Effector CD8-positive, alpha-beta T cell (primary cell): ENCODE measurements at regions not wholly inside any gene's neighbourhood (a gene's known extent, or its start where the extent isn't known, plus 50 kb on each side); places are given as distances from the start of the nearest gene placed in this dataset.
"Not testable (repeated sequence)": the region's sequence is repeated elsewhere in the genome, so short reads cannot be mapped to it uniquely, and the experiment has no call there.

Experiments
- DNase-seq: peaks from one replicate; lab custom pipeline; 2025; lab: John Stamatoyannopoulos, UW

- no peak for DNase-seq
These were observed 1446.4 kb upstream of the WWC1 start for GRCh38 chr5:166845044-166845443.

- no peak for DNase-seq
These were observed 1434.7 kb upstream of the WWC1 start for GRCh38 chr5:166856791-166857190.

GRCh38 chr5:166860426-166860825 is 1431.0 kb upstream of the WWC1 start:
- DNase-seq, result no peak

DNA sequence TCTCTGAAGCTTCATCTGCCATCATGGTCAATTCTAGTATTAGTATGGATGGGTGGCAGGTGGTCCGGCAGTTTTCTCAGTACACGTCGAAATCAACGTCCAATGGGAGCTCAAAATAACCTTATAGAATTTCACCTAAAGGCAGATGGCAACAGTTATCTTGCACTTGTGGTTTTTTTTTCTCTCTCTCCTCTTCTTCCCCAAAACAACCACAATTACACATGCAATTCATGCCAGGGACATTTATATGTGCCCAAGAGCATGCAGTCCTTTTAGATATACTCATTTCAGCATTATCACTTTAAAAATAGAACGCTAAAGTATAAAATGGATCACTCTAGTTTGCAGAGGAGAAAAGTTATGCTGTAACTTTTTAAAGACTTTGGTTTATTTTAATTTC is 1428.9 kb upstream of the WWC1 start:
- DNase-seq, result no peak

- DNase-seq, result no peak
These were observed 1426.2 kb upstream of the WWC1 start for GRCh38 chr5:166865206-166865605.

DNA sequence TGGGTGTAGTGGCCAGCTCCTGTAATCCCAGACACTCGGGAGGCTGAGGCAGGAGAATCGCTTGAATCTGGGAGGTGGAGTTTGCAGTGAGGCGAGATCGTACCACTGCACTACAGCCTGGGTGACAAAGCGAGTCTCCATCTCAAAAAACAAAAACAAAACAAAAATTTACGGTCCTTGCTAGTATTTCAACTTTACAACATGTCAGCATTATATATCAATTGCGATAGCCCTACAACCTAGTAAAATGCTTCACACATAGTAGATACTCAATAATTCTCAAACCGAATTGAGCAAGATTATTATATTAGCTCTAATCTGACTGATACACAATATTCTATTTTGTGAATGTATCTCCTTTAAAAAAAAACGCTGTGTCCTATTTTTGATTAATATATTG is 1411.0 kb upstream of the WWC1 start:
- no peak for DNase-seq

GRCh38 chr5:166881802-166882201 is 1409.6 kb upstream of the WWC1 start:
- DNase-seq, result no peak

DNA sequence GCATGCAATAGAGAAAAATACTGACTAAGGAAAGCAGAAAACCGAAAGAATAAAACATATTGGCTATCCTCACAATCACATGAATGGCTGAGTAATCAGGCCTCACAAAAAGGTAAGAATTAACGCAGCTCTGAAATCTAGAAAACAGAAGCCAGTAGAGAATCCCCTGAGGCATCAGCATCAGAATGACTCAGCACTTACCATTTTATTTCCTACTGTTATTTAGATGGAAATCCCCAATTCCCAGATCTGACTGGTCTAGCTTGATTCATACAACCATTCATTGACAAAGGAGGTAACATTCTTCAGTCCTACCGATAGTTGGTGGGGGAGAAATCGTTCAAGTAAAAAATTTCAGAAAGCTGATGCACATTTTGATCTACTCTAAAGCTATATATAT is 1408.4 kb upstream of the WWC1 start:
- DNase-seq, result no peak

- DNase-seq, result no peak
These were observed 1393.3 kb upstream of the WWC1 start for GRCh38 chr5:166898166-166898565.

- no peak for DNase-seq
These were observed 1392.1 kb upstream of the WWC1 start for GRCh38 chr5:166899343-166899742.

- no peak for DNase-seq
These were observed 1386.9 kb upstream of the WWC1 start for GRCh38 chr5:166904571-166904970.

DNA sequence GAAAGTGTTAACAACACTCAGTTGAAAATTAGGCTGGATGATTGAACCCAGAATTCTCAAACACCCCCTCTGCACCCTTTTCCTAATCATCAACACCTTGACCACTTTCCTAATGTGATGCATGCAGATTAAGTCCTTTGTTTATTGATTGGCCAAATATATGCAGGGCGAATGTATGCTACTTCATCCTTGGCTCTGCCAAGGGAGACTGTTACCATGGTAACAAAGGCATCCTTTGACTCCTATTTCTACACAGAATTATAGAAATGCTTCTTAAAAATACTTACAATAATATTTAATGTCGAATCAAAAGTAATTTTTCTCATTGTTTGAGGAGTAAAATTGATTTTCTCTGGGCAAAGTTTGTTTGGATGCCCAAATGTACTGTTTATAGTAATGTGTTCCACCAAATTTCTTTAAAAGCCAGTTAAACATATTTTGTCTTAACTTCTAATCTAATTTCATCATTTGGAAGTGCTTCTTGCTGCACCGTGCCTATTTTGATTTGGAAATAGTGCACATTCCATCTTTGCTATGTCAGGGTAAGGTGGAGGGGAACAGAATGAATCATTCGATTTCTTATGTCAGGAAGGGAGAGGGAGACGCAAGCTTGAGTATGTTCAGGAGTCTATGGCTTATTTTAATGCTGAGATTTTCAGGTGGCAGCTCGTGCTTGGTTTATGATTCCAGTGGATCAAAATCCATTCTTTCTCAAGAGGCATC is 1384.3 kb upstream of the WWC1 start:
- no peak for DNase-seq

DNA sequence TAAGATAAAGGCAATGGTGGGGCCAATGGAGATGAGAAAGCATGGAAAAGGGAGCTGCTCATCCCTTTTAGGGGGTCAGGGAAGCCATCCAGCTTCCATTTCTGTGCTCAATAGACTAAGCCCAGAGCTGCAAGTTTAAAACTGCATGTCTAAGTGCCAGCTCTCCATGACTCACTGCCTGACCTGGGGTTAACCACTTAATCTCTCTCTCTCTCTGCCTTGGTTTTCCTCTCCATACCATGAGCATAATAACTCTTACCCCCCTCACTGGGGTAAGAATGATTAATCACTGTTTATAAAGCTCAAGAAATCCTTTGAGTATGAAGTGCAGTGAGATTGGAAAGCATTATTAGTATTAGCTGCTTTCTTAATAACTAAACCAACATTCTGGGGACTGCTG is 1382.4 kb upstream of the WWC1 start:
- no peak for DNase-seq

DNA sequence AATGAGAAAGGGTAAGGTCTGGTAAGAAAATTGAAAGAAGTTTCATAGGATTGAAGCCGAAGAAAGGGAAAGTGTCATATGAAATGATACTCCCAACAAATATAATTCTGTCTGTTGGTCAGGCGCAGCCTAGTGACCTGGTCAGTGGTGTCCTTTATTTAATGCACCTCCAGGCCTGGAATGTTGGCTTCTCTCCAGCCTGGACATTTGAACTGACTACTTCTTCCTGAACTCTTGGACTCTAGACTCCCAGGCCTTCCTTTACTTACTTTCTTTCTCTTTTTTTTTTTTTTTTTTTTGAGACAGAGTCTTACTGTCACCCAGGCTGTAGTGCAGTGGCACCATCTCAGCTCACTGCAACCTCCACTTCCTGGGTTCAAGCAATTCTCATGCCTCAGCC is 1381.5 kb upstream of the WWC1 start:
- DNase-seq, result no peak

- no peak for DNase-seq
These were observed 1380.5 kb upstream of the WWC1 start for GRCh38 chr5:166910995-166911394.

DNA sequence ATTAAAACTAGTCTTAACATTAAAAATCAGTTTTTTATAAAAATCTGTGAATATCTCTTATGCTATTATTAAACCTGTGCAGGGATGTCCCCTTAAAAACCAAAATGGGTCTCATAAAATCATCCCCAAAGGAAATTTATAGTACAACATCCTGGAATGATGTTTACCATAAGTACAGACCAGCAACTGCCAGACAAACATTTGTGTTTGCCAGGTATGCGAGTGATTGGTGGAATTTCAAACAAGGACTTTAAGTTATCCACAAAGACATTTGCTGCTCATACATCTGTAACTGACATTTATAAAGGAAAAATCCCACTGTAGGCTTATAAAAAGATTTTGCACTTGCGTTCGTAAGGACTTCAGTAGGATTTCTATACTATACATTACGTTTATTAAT is 1375.4 kb upstream of the WWC1 start:
- DNase-seq, result no peak

DNA sequence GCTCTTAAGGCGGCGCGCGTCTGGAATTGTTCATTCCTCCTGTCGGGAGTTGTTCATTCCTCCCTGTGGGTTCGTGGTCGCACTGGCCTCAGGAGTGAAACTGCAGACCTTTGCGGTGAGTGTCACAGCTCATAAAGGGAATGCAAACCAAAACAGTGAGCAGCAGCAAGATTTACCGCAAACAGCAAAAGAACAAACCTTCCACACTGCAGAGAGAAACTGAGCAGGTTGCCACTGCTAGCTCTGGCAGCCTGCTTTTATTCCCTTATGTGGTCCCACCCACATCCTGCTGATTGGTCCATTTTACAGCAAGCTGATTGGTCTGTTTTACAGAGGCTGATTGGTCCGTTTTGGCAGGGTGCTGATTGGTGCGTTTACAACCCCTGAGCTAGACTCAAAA is 1365.3 kb upstream of the WWC1 start:
- no peak for DNase-seq

- DNase-seq, result not testable (repeated sequence)
These were observed 1364.5 kb upstream of the WWC1 start for GRCh38 chr5:166926806-166927475.

- no peak for DNase-seq
These were observed 1355.1 kb upstream of the WWC1 start for GRCh38 chr5:166936351-166936750.

DNA sequence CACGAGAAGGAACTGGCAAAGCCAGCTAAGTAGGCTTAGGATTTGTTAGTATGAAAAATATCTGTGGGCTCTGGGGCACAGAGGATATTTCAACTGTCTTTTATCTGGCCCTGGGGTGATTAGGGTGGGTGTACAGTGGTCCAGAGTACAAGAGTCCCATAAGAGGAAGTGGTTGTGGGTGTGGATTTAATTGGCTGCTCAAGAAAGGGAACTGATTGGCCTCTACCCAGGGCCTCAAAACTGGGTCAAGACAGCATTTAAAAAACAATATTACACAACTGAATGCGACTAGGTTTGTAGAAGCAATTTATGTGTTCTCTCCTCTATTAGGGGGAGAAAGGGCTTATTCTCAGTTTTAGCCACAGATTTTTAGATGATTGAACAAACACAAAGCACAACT is 1353.4 kb upstream of the WWC1 start:
- no peak for DNase-seq

DNA sequence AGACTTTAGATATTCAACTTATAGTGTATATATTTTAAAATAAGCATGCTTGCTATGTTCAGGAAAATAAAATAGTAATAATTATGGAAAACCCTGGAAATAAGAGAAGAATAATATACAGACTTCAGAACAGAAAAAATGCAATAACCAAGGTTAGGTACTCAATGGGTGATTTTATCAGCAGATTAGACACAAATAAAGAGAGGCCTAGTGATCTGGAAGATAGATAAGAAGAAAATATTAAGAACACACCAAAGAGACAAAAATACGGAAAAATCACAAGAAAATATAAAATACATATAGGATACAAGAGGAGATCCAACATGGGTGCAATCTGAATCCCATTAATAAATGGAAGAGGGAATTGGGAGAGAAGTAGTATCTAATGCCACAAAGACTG is 1348.5 kb upstream of the WWC1 start:
- no peak for DNase-seq

DNA sequence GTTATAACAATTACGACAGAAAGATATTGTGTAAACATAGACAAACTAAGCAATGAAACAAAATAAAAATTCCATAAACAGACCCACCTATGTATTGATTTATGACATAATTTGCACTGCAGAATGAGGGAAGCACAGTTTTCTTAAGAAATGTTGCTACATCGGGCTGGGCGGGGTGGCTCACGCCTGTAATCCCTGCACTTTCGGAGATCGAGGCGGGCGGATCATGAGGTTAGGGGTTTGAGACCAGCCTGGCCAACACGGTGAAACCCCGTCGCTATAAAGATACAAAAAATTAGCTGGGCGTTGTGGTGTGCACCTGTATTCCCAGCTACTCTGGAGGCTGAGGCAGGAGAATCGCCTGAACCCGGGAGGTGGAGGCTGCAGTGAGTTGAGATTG is 1344.4 kb upstream of the WWC1 start:
- no peak for DNase-seq

- DNase-seq, result no peak
These were observed 1342.8 kb upstream of the WWC1 start for GRCh38 chr5:166948679-166949078.

DNA sequence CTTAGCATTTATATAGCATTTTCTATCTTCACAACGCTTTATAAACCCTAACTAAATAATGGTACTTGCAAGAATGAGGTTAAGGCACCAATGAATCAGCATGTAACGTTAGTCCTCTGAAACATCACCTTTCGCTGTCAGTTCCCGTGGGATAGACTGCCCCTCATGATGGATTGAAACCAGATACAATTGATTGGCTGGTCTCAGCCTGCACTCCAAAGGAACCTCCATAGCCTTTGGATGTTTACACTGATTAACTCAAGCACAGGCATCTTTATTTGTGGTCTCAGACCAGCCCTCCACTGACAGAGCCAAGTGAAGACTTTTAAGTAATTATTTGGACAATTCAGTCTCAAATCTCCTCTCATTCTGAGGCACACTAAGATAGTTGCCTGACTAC is 1339.4 kb upstream of the WWC1 start:
- no peak for DNase-seq
